WTC11 (cell line): ENCODE measurements at regions not wholly inside any gene's neighbourhood (a gene's known extent, or its start where the extent isn't known, plus 50 kb on each side); places are given as distances from the start of the nearest gene placed in this dataset.

Source experiments
- ATAC-seq: fragments of 200-7000 bp; cut with Tn5 transposase; 2 replicates; pipeline ENCODE4 v1.10.0; 2021; ENCODE audit warnings: mild to moderate bottlenecking, moderate library complexity
- CTCF ChIA-PET: fragments of 300-600 bp; sonication (Branson Sonifier 250); formaldehyde crosslinking; loops from one replicate; lab custom pipeline; 2021; ENCODE audit warnings: antibody characterized with exemption; lab: Charles Lee
- POLR2A ChIA-PET: fragments of 350-600 bp; sonication (Branson Sonifier 250); formaldehyde crosslinking; loops from one replicate; lab custom pipeline; 2021; ENCODE audit warnings: antibody characterized with exemption; lab: Charles Lee
- DNase-seq: peaks from one replicate; pipeline ENCODE4 v3.0.0; 2021; ENCODE audit warnings: low spot score
- H3K27ac Mint-ChIP-seq: 2 replicates; pipeline ENCODE4 v1.8.0; 2021; ENCODE audit warnings: mixed read lengths
- H3K27me3 Mint-ChIP-seq: 2 replicates; pipeline ENCODE4 v1.8.0; 2021; ENCODE audit warnings: low read depth, mild to moderate bottlenecking, moderate library complexity, mixed read lengths
- H3K36me3 Mint-ChIP-seq: 2 replicates; pipeline ENCODE4 v1.8.0; 2021; ENCODE audit warnings: mixed read lengths
- H3K4me1 Mint-ChIP-seq: 2 replicates; pipeline ENCODE4 v1.8.0; 2022; ENCODE audit warnings: mixed read lengths
- H3K4me3 Mint-ChIP-seq: 2 replicates; pipeline ENCODE4 v1.8.0; 2021; ENCODE audit warnings: mild to moderate bottlenecking, moderate library complexity, mixed read lengths
- H3K9me3 Mint-ChIP-seq: 2 replicates; pipeline ENCODE4 v1.8.0; 2021; ENCODE audit warnings: mixed read lengths
- ATF2 ChIP-seq: sonication (generic); formaldehyde crosslinking; IDR thresholded peaks from 2 replicates; pipeline ENCODE4 v1.8.1; 2022; ENCODE audit warnings: low read depth, missing genetic modification reagents, borderline replicate concordance
- ATF3 ChIP-seq: sonication (generic); formaldehyde crosslinking; conservative IDR thresholded peaks from 2 replicates; pipeline ENCODE4 v1.8.1; 2022; ENCODE audit warnings: mild to moderate bottlenecking, missing genetic modification reagents
- CTCF ChIP-seq: fragments of 200-600 bp; IDR thresholded peaks from 2 replicates; pipeline ENCODE4 v1.8.0; 2022; ENCODE audit warnings: antibody characterized with exemption
- E2F1 ChIP-seq: sonication (generic); formaldehyde crosslinking; IDR thresholded peaks from 2 replicates; pipeline ENCODE4 v1.8.0; 2022; ENCODE audit warnings: mild to moderate bottlenecking, missing genetic modification reagents
- FOXP4 ChIP-seq: sonication (generic); formaldehyde crosslinking; IDR thresholded peaks from 2 replicates; pipeline ENCODE4 v1.8.0; 2022; ENCODE audit warnings: mild to moderate bottlenecking, missing genetic modification reagents
- MYBL2 ChIP-seq: sonication (generic); formaldehyde crosslinking; IDR thresholded peaks from 2 replicates; pipeline ENCODE4 v1.8.1; 2023; ENCODE audit warnings: mild to moderate bottlenecking, moderate library complexity, missing genetic modification reagents
- NR2C2 ChIP-seq: sonication (generic); formaldehyde crosslinking; IDR thresholded peaks from 2 replicates; pipeline ENCODE4 v1.8.0; 2022; ENCODE audit warnings: mild to moderate bottlenecking, missing genetic modification reagents
- RORB ChIP-seq: fragments of 250-450 bp; sonication (Bioruptor Pico); IDR thresholded peaks from 2 replicates; pipeline ENCODE4 v1.9.0; 2021; ENCODE audit warnings: mild to moderate bottlenecking
- SMAD3 ChIP-seq: sonication (generic); formaldehyde crosslinking; IDR thresholded peaks from 2 replicates; pipeline ENCODE4 v1.8.0; 2022; ENCODE audit warnings: missing genetic modification reagents, mild to moderate bottlenecking, borderline replicate concordance
- SMAD4 ChIP-seq: sonication (generic); formaldehyde crosslinking; IDR thresholded peaks from 2 replicates; pipeline ENCODE4 v1.8.0; 2022; ENCODE audit warnings: mild to moderate bottlenecking, missing genetic modification reagents
- SOX15 ChIP-seq: fragments of 250-450 bp; sonication (Bioruptor Pico); IDR thresholded peaks from 2 replicates; pipeline ENCODE4 v1.9.0; 2021; ENCODE audit warnings: mild to moderate bottlenecking
- USF1 ChIP-seq: sonication (generic); formaldehyde crosslinking; IDR thresholded peaks from 2 replicates; pipeline ENCODE4 v1.8.0; 2022; ENCODE audit warnings: mild to moderate bottlenecking, missing genetic modification reagents
- ZNF263 ChIP-seq: sonication (generic); formaldehyde crosslinking; IDR thresholded peaks from 2 replicates; pipeline ENCODE4 v1.8.1; 2022; ENCODE audit warnings: low read depth, mild to moderate bottlenecking, moderate library complexity, missing genetic modification reagents
- ZSCAN18 ChIP-seq: fragments of 250-450 bp; sonication (Bioruptor Pico); IDR thresholded peaks from 2 replicates; pipeline ENCODE4 v2.1.2; 2022; ENCODE audit warnings: mild to moderate bottlenecking, moderate library complexity
- TF ChIP-seq, protein P1 (sequence below): sonication (generic); formaldehyde crosslinking; IDR thresholded peaks from 2 replicates; pipeline ENCODE4 v1.8.1; 2022; ENCODE audit warnings: mild to moderate bottlenecking, missing genetic modification reagents, moderate library complexity, borderline replicate concordance
- TF ChIP-seq, protein P2 (sequence below): sonication (generic); formaldehyde crosslinking; IDR thresholded peaks from 2 replicates; pipeline ENCODE4 v1.8.1; 2022; ENCODE audit warnings: mild to moderate bottlenecking, moderate library complexity, missing genetic modification reagents
- TF ChIP-seq, protein P3 (sequence below): sonication (generic); formaldehyde crosslinking; IDR thresholded peaks from 2 replicates; pipeline ENCODE4 v1.8.1; 2023; ENCODE audit warnings: mild to moderate bottlenecking, missing genetic modification reagents, borderline replicate concordance

DNA sequence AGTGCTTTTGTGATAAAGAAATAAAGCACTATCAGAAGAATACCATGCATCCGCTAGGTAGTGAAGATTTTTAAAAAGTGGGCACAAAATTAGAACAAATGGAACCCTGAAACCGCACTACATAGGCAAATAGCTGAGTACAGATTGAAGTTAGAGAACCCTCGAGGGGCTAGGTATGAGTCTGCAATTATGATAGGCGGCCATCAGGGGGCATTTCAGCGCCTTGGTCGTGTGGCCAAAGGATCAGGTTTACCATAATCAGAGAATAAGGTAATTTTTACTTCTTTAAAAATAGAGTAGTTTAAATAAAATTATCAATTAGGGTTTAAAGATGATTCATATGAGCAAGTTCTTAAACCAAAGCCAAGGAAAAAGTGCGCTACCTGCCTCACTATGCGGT is 129.8 kb downstream of the TMX1 start:
- Mint-ChIP-seq H3K4me3 (no peak overlapping the region), H3K36me3 (no peaks in the 10 kb centered on the region), H3K27me3 (no peaks in the 10 kb centered on the region), H3K27ac (no peak overlapping the region), H3K9me3 (no peaks in the 10 kb centered on the region), H3K4me1 (no peaks in the 10 kb centered on the region)
- DNase-seq (peak; percentile 41), ATAC-seq (peak; percentile 67; the same call in 1 of the 2 replicates)
- POLR2A ChIA-PET = no interaction called here
- CTCF ChIA-PET = interaction anchor here (0.8 to 4.3 kb wide), 10 partner anchors 9 to 609 kb away, joined by 3 to 32 read pairs (median 5); no protein-coding TSS in a partner anchor
- TF ChIP-seq ZNF263 (CRISPR knock-in tag) = no peak
- TF ChIP-seq CTCF = peak; percentile 59

DNA sequence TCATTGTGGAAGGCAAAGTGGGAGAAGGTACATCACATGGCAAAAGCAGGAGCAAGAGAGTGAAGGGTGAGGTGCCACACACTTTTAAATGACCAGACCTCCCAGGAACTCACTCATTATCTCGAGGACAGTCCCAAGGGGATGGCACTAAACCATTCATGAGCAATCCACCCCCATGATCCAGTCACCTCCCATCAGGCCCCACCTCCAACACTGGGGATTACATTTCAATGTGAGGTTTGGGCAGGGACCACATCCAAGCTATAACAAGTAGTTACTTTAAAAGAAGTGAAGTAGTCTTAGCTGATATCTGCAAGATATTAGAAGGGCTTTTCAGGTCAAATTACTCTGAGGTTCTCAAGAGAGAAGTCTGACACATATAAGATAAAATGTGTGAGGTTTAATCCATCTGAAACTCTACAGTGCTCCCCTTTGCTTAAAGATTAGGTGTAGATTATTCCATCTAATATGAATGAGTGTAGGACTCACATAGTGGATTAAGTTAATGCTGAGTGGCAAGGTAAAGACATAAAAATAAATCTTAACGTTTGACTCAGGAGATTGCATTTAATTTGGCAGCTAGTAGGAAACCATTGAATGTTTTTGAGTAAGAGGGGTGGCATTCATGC is 130.8 kb downstream of the TMX1 start:
- ChIA-PET CTCF (interaction anchor here (0.6 to 4.3 kb wide), 9 partner anchors 8 to 493 kb away, joined by 3 to 32 read pairs (median 5); no protein-coding TSS in a partner anchor), POLR2A (no interaction called here)
- ATAC-seq = no peak
- no peaks in the 10 kb centered on the region for H3K4me1 Mint-ChIP-seq
- TF ChIP-seq NR2C2 = no peak
- TF ChIP-seq ATF3 (CRISPR knock-in tag) = no peak
- TF ChIP-seq, protein P1, sequence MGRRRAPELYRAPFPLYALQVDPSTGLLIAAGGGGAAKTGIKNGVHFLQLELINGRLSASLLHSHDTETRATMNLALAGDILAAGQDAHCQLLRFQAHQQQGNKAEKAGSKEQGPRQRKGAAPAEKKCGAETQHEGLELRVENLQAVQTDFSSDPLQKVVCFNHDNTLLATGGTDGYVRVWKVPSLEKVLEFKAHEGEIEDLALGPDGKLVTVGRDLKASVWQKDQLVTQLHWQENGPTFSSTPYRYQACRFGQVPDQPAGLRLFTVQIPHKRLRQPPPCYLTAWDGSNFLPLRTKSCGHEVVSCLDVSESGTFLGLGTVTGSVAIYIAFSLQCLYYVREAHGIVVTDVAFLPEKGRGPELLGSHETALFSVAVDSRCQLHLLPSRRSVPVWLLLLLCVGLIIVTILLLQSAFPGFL (CRISPR knock-in tag) = no peak
- no peak for TF ChIP-seq SOX15
- no peak for TF ChIP-seq ATF2 (CRISPR knock-in tag)
- TF ChIP-seq, protein P2, sequence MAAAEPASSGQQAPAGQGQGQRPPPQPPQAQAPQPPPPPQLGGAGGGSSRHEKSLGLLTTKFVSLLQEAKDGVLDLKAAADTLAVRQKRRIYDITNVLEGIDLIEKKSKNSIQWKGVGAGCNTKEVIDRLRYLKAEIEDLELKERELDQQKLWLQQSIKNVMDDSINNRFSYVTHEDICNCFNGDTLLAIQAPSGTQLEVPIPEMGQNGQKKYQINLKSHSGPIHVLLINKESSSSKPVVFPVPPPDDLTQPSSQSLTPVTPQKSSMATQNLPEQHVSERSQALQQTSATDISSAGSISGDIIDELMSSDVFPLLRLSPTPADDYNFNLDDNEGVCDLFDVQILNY (CRISPR knock-in tag) = no peak
- TF ChIP-seq SMAD4 = no peak
- no peak for TF ChIP-seq USF1
- no peak for TF ChIP-seq FOXP4 (CRISPR knock-in tag)
- no peak for TF ChIP-seq E2F1 (CRISPR knock-in tag)
- no peak for TF ChIP-seq MYBL2
- TF ChIP-seq, protein P3, sequence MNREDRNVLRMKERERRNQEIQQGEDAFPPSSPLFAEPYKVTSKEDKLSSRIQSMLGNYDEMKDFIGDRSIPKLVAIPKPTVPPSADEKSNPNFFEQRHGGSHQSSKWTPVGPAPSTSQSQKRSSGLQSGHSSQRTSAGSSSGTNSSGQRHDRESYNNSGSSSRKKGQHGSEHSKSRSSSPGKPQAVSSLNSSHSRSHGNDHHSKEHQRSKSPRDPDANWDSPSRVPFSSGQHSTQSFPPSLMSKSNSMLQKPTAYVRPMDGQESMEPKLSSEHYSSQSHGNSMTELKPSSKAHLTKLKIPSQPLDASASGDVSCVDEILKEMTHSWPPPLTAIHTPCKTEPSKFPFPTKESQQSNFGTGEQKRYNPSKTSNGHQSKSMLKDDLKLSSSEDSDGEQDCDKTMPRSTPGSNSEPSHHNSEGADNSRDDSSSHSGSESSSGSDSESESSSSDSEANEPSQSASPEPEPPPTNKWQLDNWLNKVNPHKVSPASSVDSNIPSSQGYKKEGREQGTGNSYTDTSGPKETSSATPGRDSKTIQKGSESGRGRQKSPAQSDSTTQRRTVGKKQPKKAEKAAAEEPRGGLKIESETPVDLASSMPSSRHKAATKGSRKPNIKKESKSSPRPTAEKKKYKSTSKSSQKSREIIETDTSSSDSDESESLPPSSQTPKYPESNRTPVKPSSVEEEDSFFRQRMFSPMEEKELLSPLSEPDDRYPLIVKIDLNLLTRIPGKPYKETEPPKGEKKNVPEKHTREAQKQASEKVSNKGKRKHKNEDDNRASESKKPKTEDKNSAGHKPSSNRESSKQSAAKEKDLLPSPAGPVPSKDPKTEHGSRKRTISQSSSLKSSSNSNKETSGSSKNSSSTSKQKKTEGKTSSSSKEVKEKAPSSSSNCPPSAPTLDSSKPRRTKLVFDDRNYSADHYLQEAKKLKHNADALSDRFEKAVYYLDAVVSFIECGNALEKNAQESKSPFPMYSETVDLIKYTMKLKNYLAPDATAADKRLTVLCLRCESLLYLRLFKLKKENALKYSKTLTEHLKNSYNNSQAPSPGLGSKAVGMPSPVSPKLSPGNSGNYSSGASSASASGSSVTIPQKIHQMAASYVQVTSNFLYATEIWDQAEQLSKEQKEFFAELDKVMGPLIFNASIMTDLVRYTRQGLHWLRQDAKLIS (CRISPR knock-in tag) = no peak
- no peak for TF ChIP-seq RORB
- no peak for TF ChIP-seq ZSCAN18
- no peak for TF ChIP-seq SMAD3 (CRISPR knock-in tag)
- DNase-seq = no peak
- no peaks in the 10 kb centered on the region for H3K36me3 Mint-ChIP-seq
- no peak overlapping the region for H3K27ac Mint-ChIP-seq
- no peak overlapping the region for H3K4me3 Mint-ChIP-seq
- no peaks in the 10 kb centered on the region for H3K9me3 Mint-ChIP-seq
- H3K27me3 Mint-ChIP-seq = no peaks in the 10 kb centered on the region
